T-helper 1 cell treated with Interleukin-12 subunit alpha and Interleukin-12 subunit beta and Interleukin-4 antibody, amounts not matched to agents 30 ng/mL and 1 ng/mL, for 36 hours (primary cell): ENCODE measurements at regions not wholly inside any gene's neighbourhood (a gene's known extent, or its start where the extent isn't known, plus 50 kb on each side); places are given as distances from the start of the nearest gene placed in this dataset.
"Not testable (repeated sequence)": the region's sequence is repeated elsewhere in the genome, so short reads cannot be mapped to it uniquely, and the experiment has no call there.

Experiments used
- intact Hi-C: fragments of 100-400 bp; cut with micrococcal nuclease; formaldehyde crosslinking; loops from one replicate; pipeline ENCODE4 v1.15.1; 2024

- intact Hi-C loops, result no loop called here
Observed at GRCh38 chr14:29355331-29355730, 572.3 kb downstream of the PRKD1 start.

DNA sequence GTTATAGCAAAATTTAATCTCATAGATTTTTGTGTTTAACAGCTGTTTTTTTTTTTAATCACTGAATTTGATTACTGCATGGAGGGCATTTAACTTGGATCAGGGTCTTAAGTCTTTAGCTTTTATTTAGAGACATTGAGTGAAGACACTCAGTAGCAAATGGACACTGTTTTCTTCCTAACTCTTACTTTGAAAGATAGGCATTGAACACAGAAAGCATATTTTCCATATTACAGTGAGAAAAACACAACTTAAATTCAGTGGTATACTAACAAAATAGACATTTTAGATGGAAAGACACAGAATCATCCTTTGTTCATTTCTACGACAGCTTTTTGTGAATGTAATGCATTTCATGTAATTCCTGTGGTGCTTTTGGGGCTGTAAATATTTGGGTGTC lies 571.8 kb downstream of the PRKD1 start:
- intact Hi-C loops, result no loop called here

- intact Hi-C loops, result no loop called here
Observed at GRCh38 chr14:29360656-29361055, 567.0 kb downstream of the PRKD1 start.

- intact Hi-C loops, result no loop called here
Observed at GRCh38 chr14:29370024-29370423, 557.6 kb downstream of the PRKD1 start.

DNA sequence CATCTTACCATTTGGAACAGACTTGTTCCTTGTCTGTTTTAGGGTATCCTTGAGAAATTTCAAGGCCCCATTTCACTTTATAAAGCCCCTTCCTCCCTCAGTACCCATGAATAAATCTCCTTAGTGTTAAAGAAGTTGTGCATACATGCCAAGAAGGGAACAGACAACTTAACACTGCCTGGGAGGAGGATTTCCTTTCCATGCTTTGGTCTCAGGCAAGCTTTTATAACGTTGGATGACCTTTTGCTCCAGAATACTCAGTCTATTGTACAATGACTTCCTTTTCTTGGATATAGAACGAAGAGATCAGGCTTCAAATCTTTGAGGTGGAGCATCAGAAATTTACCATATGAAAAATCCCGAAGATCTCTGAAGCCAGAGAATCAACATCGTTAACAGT lies 551.4 kb downstream of the PRKD1 start:
- intact Hi-C loops, result no loop called here

GRCh38 chr14:29380826-29381225 lies 546.8 kb downstream of the PRKD1 start:
- intact Hi-C loops, result no loop called here

DNA sequence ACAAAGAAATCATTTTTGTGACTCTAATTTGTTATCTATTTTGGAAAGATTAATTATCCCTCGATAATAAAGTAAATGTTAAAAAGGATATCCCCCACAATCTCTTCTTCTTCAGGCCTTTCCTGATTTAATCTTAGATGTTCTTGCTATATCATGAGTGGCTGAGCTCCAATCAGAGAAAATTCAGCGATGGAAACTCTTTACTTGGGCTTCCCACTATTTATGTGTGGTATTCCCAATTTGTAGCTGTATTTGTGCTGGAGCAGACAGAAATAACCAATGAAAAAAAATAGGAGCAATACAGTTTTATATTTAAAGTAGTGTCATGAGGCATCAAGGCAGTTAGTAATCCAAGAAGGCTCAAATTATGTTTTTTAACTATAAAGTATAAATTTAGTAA lies 539.1 kb downstream of the PRKD1 start:
- intact Hi-C loops, result no loop called here

GRCh38 chr14:29390081-29390832 lies 537.4 kb downstream of the PRKD1 start:
- intact Hi-C loops, result no loop called here

DNA sequence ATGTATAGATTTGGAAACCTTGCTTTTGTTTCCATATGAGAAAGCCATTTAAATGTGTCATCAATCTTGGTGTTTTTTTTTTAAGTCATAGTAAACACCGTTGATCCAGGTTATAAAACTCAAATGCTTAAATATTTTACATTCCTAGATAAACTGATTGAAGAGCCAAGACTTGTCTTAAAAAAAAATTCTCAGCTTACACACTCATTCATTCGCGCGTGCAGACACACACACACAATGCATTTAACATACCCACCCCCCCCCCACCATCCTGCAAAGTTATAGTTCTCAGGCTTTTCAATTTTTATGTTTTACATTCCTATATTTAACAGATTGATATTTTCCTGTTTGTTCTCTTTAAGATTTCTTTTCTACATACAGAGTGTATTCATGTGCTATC lies 536.4 kb downstream of the PRKD1 start:
- intact Hi-C loops, result no loop called here

DNA sequence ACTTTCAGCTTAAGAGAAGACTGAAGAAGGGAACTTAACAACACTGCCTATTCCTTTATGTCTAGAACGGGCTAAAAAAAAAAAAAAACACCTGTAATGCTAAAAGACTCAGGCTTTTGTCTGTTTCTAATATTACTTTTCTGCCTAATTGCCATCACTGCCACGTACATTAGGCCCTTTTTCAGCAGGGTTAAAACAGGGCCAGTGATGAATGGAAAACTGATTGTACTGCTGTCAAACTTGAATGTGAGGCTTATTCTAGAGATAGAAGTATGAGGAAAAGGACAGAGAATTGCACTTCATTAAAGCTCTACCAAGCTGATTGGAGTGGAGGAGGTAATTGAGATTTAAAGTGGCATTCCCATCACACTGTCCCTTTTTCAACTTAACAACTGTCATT lies 535.8 kb downstream of the PRKD1 start:
- intact Hi-C loops, result no loop called here

DNA sequence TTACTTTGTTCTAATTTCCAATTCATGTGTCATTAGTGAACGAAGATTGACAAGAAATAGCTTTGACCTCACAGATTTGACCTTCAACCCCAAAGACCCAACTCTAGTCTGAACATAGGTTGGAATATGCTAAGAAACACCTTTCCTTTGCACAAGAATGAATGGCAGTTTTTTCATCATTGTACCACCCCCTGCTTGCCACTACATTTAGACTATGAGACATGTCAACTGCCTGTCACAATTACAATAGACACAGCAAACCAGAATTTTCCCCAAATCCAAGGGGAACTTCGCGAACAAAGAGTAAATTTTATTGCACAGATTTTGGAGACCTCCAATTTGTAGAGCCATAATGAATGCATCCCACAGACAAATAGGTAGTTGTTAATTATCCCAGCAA lies 535.4 kb downstream of the PRKD1 start:
- intact Hi-C loops, result no loop called here

DNA sequence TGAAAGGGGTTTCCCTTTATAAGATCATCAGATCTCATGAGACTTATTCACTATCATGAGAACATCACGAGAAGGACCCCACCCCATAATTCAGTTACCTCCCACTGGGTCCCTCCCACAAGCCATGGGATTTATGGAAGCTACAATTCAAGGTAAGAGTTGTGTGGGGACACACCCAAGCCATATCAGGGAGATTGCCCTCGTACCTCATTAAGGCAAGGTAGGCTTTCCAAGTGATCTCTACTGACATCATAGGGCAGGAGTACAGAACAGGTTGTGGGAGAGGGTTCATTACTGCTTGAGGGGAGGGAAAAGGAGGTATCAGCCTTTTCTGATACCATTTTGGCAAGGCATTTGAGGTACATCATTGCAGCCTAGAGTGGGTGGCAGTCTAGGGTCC lies 524.6 kb downstream of the PRKD1 start:
- intact Hi-C loops, result no loop called here

GRCh38 chr14:29410581-29410980 lies 517.1 kb downstream of the PRKD1 start:
- intact Hi-C loops, result no loop called here

DNA sequence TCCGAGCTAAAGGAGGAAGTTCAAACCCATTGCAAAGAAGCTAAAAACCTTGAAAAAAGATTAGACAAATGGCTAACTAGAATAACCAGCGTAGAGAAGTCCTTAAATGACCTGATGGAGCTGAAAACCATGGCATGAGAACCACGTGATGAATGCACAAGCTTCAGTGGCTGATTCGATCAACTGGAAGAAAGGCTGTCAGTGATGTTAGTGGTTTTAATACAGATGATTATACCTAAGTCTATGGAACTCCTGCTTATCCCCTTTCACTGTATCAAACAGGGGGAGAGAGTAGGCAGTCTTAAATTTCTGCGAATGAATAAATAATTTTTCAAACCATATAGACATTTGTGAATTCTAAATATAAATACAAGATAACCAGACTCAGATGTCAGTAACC lies 512.7 kb downstream of the PRKD1 start:
- intact Hi-C loops, result not testable (repeated sequence)

DNA sequence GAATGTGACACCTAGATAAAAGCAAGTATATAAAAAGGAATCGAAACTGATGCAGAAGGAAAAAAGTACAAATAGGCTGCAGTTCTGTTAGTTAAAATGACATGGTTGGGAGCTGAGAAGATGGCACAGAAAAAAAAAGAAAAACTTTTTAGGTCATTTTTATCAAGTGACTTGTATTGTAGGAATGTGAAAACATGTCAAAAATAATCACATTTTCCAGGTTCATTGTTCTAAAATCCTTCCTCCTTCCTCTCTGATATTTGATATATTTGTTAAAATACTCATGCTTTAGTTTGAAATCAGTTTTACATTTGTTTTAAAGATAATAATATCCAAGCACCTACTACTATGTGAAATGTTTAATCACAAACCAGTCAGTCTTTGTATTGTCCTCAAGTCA lies 507.9 kb downstream of the PRKD1 start:
- intact Hi-C loops, result no loop called here

DNA sequence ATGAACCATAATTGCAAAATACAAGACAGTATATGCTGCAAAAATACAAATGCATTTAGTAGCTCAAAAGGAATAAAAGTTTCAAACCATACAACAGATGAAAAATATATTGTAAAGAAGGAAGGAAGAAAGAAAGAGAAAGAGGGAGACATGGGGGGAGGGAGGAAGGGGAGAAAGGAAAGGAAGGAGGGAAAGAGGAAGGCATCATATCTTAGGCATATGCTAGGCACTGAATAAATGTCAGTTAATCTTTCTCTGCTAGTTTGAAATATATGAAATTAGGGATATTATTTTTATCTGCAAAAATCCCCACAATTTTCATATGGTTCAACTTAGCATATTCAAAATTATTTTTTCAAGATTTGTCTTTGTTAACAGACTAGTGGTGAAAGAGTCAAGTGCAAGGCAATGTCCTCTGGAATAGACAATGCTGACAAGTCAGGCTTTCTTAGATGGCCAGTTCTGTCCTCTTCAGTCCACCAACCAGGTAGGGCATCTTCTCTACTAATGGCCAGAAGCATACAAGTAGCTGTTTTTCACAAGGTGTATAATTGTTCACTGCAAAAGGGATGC lies 506.4 kb downstream of the PRKD1 start:
- intact Hi-C loops, result no loop called here

GRCh38 chr14:29425705-29426482 lies 501.8 kb downstream of the PRKD1 start:
- intact Hi-C loops, result no loop called here

DNA sequence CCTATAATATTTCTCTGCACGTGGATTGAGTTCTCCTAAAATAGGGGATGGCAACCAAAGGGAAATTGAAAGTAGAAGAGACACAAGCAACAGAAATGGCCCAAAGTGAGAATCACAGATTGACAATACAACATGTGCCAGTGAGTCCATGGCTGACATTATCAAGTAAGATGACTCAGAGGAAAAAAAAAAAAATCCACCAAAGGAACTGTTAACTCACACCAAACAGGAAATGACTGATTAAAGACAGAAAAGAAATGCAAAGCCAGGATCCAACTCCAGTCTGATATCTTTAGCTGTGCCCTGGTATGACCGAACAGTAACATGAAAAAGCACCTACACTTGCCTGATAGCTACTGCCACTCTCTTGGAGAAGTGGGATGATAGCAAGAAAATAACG lies 485.0 kb downstream of the PRKD1 start:
- intact Hi-C loops, result no loop called here

GRCh38 chr14:29444216-29444615 lies 483.4 kb downstream of the PRKD1 start:
- intact Hi-C loops, result no loop called here

DNA sequence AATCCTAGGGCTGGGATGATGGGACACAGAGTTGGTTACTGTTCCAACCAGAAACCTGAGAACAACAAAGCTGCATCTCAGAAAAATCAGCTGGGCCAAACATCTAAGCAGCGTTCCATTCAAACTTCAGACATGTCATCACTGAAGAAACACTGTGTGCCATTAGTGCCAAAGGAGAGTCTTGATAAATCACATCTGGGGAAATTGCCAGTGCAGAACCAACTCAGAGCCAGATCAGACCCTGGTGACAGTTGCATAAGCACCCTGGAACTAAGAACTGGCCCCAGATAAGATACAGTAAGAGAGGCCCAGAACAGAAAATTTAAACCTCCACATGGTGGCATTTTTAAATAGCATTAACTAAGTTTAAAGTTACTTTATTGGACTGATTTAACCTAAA lies 482.8 kb downstream of the PRKD1 start:
- intact Hi-C loops, result no loop called here

DNA sequence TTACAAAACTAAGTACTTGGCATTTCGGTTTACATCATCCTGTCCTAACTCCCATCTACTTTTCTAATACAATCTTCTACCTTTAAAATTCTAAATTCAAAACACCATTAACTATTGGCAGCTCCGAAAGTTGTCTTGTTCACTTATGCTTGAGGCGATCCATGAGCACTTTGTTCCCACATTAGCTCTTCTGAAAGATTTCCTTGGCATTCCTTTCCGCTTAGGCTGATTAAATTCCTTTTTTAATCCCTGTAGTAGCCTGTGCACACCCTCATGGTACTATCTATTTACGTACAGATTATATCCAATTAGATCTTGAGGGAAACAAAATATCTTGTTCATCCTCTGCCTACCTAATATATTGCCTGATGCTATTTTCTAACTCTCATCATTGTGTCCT lies 480.7 kb downstream of the PRKD1 start:
- intact Hi-C loops, result no loop called here

DNA sequence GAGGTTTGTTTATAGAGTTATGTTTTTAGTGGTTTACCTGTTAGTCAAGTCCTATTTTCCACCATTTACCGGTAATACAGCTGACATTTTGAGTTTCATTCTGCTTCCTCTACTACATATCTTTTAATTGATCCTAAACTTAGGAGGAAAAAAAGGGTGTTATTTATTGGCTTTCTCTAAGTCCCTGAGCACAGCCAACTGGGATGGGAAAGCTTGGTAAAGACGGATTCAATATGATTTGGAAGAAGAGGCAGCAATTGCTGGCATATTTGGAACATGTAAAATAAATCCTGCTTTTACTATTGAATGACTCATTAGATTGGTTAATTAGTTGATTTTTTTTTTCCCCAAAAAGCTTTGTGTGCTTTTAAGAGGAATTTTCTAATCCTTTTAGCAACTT lies 475.7 kb downstream of the PRKD1 start:
- intact Hi-C loops, result no loop called here

GRCh38 chr14:29453045-29453444 lies 474.6 kb downstream of the PRKD1 start:
- intact Hi-C loops, result no loop called here
